Smooth muscle cell (in vitro differentiated cells): ENCODE measurements at regions not wholly inside any gene's neighbourhood (a gene's known extent, or its start where the extent isn't known, plus 50 kb on each side); places are given as distances from the start of the nearest gene placed in this dataset.

Experiments used
- DNase-seq: peaks from one replicate; lab custom pipeline; 2025; ENCODE audit not compliant: unreplicated experiment; lab: John Stamatoyannopoulos, UW
- H2AFZ ChIP-seq: fragments of 200-600 bp; sonication (generic); 2 replicates; pipeline ENCODE4 v1.6.0; 2016; ENCODE audit warnings: antibody characterized with exemption, low read depth, mild to moderate bottlenecking
- H3F3A ChIP-seq: fragments of 200-600 bp; sonication (generic); 2 replicates; pipeline ENCODE4 v1.6.0; 2017; ENCODE audit warnings: antibody characterized with exemption, low read depth
- H3K27ac ChIP-seq: fragments of 200-600 bp; sonication (generic); 2 replicates; pipeline ENCODE4 v1.5.1; 2016; ENCODE audit warnings: low read depth, mild to moderate bottlenecking
- H3K27me3 ChIP-seq: fragments of 200-600 bp; sonication (generic); 2 replicates; pipeline ENCODE4 v1.6.1; 2016; ENCODE audit warnings: low read depth, mild to moderate bottlenecking
- H3K36me3 ChIP-seq: fragments of 200-600 bp; sonication (generic); 2 replicates; pipeline ENCODE4 v1.5.1; 2016; ENCODE audit warnings: low read depth
- H3K4me1 ChIP-seq: fragments of 200-600 bp; sonication (generic); 2 replicates; pipeline ENCODE4 v1.5.1; 2016; ENCODE audit warnings: low read depth
- H3K4me2 ChIP-seq: fragments of 200-600 bp; sonication (generic); 2 replicates; pipeline ENCODE4 v1.6.0; 2016; ENCODE audit warnings: mild to moderate bottlenecking
- H3K4me3 ChIP-seq: fragments of 200-600 bp; sonication (generic); 2 replicates; pipeline ENCODE4 v1.5.1; 2016; ENCODE audit warnings: mild to moderate bottlenecking
- H3K79me2 ChIP-seq: fragments of 200-600 bp; sonication (generic); 2 replicates; pipeline ENCODE4 v1.6.0; 2016; ENCODE audit warnings: low read depth, mild to moderate bottlenecking
- H3K9ac ChIP-seq: fragments of 200-600 bp; sonication (generic); 2 replicates; pipeline ENCODE4 v1.6.0; 2016; ENCODE audit warnings: low read depth
- H3K9me3 ChIP-seq: fragments of 200-600 bp; sonication (generic); replicated peaks from 2 replicates; pipeline ENCODE4 v1.5.1; 2016; ENCODE audit warnings: low read depth
- H4K20me1 ChIP-seq: fragments of 200-600 bp; sonication (generic); 2 replicates; pipeline ENCODE4 v1.6.0; 2016; ENCODE audit warnings: low read depth
- CTCF ChIP-seq: fragments of 200-600 bp; sonication (generic); IDR thresholded peaks from 2 replicates; pipeline ENCODE4 v1.5.1; 2017; ENCODE audit warnings: borderline replicate concordance, mild to moderate bottlenecking, antibody characterized with exemption; ENCODE audit not compliant: insufficient read depth, poor library complexity, severe bottlenecking
- WGBS: methylation state at CpG from one replicate; pipeline ENCODE4 v1.1.7; 2016; ENCODE audit warnings: low lambda C conversion rate; 5-methylcytosine and 5-hydroxymethylcytosine counted together

- Histone ChIP-seq H4K20me1 (no peaks in the 10 kb centered on the region), H3K9me3 (no peaks in the 10 kb centered on the region), H3K4me1 (no peaks in the 10 kb centered on the region), H2AFZ (no peak overlapping the region), H3K79me2 (no peaks in the 10 kb centered on the region), H3K4me3 (no peak overlapping the region), H3K27ac (no peak overlapping the region), H3K36me3 (no peaks in the 10 kb centered on the region), H3F3A (no peaks in the 10 kb centered on the region), H3K9ac (no peak overlapping the region), H3K4me2 (no peak overlapping the region), H3K27me3 (no peaks in the 10 kb centered on the region)
- TF ChIP-seq CTCF, result no peak
- DNase-seq, result no peak
- WGBS, result 95% methylated on average over 2 of the region's 2 CpGs
Observed at GRCh38 chr2:175317751-175318150, 136.2 kb upstream of the ATP5MC3 start.

GRCh38 chr2:175312137-175312536 lies 130.6 kb upstream of the ATP5MC3 start:
- 24% methylated on average over 2 of the region's 2 CpGs for WGBS
- Histone ChIP-seq H3K36me3 (no peaks in the 10 kb centered on the region), H3K27ac (no peak overlapping the region), H2AFZ (no peak overlapping the region), H4K20me1 (no peaks in the 10 kb centered on the region), H3K4me3 (no peak overlapping the region), H3K9me3 (no peaks in the 10 kb centered on the region), H3K4me2 (no peak overlapping the region), H3K27me3 (peaks cover 24% of the 10 kb centered on the region), H3K4me1 (no peaks in the 10 kb centered on the region), H3K79me2 (no peaks in the 10 kb centered on the region), H3K9ac (no peak overlapping the region), H3F3A (no peaks in the 10 kb centered on the region)
- TF ChIP-seq CTCF, result no peak
- no peak for DNase-seq

- WGBS, result 78% methylated on average over 1 of the region's 1 CpG
Observed at GRCh38 chr2:175310813-175311504, 129.4 kb upstream of the ATP5MC3 start.

More at GRCh38 chr2:175310813-175311504, 129.4 kb upstream of the ATP5MC3 start:
- Histone ChIP-seq H3K27me3 (peaks cover 36% of the 10 kb centered on the region), H3K4me3 (no peak overlapping the region), H2AFZ (no peak overlapping the region), H3K4me1 (no peaks in the 10 kb centered on the region), H3K79me2 (no peaks in the 10 kb centered on the region), H3F3A (no peaks in the 10 kb centered on the region), H3K27ac (no peak overlapping the region), H3K9me3 (no peaks in the 10 kb centered on the region), H3K4me2 (no peak overlapping the region), H4K20me1 (no peaks in the 10 kb centered on the region), H3K9ac (no peak overlapping the region), H3K36me3 (no peaks in the 10 kb centered on the region)
- no peak for DNase-seq
- TF ChIP-seq CTCF, result no peak
